ENCODE measurements at regions not wholly inside any gene's neighbourhood (a gene's known extent, or its start where the extent isn't known, plus 50 kb on each side); places are given as distances from the start of the nearest gene placed in this dataset.
"Not testable (repeated sequence)": the region's sequence is repeated elsewhere in the genome, so short reads cannot be mapped to it uniquely, and the experiment has no call there.

DNA sequence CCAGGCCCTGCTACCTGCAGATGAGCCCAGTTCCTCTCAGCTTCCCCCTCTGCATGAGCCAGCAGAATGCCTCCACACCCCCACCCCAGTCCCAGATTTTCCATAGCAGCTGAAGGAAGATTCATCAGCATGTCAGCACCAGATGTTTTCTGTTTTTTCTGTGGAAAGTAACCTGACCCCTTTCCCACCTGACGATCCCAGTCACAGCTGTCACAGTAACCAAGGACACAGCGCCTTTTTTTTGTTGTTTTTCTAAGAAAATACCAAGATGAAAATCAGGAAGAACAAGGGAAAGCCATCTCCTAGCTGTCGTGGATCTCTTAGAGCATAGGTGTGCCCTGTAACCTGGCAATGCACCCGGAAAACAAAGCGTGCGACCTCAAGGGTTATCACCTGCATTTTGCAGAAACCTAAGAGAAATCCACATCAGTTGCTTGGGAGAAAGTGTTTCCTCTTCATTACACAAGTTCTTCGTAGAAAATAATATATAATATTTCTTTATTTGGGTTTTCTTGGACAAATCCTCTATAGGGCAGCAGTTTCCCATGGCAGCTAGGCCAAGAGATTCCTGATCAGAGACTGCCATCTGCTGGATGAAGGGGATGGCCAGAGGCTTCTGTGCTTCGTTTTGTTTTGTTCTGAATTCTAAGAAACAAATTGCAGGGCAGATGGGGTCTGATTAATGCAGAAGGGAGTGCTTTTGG lies 401.9 kb downstream of the TNS3 start:
- H3K27ac ChIP-seq, result no peak overlapping the region
- H3K36me3 ChIP-seq, result no peaks in the 10 kb centered on the region
- no peak overlapping the region for H3K4me3 ChIP-seq
- H3K4me1 ChIP-seq, result peaks cover 0 to 46% (median 13%) of the 10 kb centered on the region in 12 donors
- intact Hi-C loops (cut with DNase I), result loop anchor here (1.0 to 10.0 kb wide), 13 partner anchors 47 to 1289 kb away; partner anchors contain the start of gene IGFBP3 (in 2 of the 10)
- ATAC-seq, result peak in 2 of 4 donors; percentile 47 to 73
- peak in 3 of 5 donors; percentile 43 to 51 (median 49) for DNase-seq
- TF ChIP-seq POLR2A (IDR thresholded peaks at IDR 0.05), result no peak
- TF ChIP-seq, protein P1, sequence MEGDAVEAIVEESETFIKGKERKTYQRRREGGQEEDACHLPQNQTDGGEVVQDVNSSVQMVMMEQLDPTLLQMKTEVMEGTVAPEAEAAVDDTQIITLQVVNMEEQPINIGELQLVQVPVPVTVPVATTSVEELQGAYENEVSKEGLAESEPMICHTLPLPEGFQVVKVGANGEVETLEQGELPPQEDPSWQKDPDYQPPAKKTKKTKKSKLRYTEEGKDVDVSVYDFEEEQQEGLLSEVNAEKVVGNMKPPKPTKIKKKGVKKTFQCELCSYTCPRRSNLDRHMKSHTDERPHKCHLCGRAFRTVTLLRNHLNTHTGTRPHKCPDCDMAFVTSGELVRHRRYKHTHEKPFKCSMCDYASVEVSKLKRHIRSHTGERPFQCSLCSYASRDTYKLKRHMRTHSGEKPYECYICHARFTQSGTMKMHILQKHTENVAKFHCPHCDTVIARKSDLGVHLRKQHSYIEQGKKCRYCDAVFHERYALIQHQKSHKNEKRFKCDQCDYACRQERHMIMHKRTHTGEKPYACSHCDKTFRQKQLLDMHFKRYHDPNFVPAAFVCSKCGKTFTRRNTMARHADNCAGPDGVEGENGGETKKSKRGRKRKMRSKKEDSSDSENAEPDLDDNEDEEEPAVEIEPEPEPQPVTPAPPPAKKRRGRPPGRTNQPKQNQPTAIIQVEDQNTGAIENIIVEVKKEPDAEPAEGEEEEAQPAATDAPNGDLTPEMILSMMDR (IDR thresholded peaks at IDR 0.05), result peak; percentile 59 to 92 (median 90)
- no peaks in the 10 kb centered on the region for H3K27me3 ChIP-seq
- no peaks in the 10 kb centered on the region for H3K9me3 ChIP-seq
- WGBS, 4 donors, result 54 to 57% (median 55%) methylated on average over 8 of the region's 8 CpGs

DNA sequence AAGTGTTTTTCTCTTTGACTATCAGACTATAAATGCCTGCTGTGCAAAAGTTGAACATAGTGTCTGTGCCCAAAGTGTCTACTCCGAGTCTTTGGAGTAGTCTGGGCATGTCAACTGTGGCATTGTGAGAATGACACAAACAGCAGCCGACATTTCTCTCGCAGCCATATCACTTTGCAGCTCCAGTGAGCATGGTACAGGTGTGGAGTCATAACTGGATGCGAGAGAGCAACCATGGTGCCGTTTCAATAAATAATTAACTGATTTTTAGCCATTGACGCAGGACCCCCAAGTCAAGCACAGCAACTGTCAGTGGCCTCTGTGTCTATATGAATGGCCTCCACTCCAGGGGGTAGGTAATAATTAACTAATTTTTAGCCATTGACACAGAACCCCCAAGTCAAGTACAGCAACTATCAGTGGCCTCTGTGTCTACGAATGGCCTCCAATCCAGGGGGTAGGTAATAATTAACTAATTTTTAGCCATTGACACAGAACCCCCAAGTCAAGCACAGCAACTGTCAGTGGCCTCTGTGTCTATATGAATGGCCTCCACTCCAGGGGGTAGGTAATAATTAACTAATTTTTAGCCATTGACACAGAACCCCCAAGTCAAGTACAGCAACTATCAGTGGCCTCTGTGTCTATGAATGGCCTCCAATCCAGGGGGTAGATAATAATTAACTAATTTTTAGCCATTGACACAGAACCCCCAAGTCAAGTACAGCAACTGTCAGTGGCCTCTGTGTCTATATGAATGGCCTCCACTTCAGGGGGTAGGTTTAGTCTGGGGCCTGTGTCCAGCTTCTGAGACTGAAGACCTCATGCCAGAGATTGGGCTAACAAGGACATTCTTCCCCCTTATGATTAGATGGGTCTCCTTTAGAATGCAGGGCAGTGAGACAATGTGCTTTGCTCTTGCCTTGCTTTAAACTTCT lies 409.0 kb downstream of the TNS3 start:
- ATAC-seq, H3K27me3 ChIP-seq, H3K36me3 ChIP-seq, H3K4me3 ChIP-seq, DNase-seq, H3K9me3 ChIP-seq, H3K27ac ChIP-seq, H3K4me1 ChIP-seq: not testable (repeated sequence)
- intact Hi-C loops (cut with DNase I), result loop anchor here in 5 of 10 donors (10.0 kb wide), 2 partner anchors 408 to 818 kb away; no protein-coding TSS in a partner anchor
- WGBS, 4 donors, result 85 to 91% (median 88%) methylated on average over 7 of the region's 7 CpGs

DNA sequence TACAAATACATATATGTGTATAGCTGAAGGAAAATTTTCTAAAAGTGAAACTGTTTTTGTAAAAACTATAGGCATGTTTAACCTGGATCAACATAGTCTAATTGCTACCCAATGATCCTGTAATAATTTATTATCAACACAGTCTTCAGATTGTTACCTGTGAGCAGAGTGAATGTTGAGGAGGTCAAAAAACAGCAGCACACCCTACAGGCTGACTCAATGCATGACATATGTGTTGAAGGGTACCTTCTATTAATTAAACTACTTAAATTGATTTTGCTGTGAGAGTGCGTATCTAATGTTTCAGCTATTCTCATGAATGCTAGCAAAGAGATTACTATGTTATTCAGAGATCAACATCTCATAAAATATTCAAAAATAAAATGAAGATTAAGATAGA lies 411.4 kb downstream of the TNS3 start:
- TF ChIP-seq POLR2A (IDR thresholded peaks at IDR 0.05), result no peak
- TF ChIP-seq, protein P1 (IDR thresholded peaks at IDR 0.05), result peak in 3 of 12 donors; percentile 6 to 25 (median 14)
- H3K27me3 ChIP-seq, result no peaks in the 10 kb centered on the region
- DNase-seq (no peak), ATAC-seq (no peak)
- WGBS, 4 donors, result 95 to 100% (median 97%) methylated on average over 1 of the region's 1 CpG
- H3K9me3 ChIP-seq, result no peaks in the 10 kb centered on the region
- no peaks in the 10 kb centered on the region for H3K36me3 ChIP-seq
- H3K4me3 ChIP-seq, result no peak overlapping the region
- no peaks in the 10 kb centered on the region for H3K4me1 ChIP-seq
- no peak overlapping the region for H3K27ac ChIP-seq
- intact Hi-C loops (cut with DNase I), result loop anchor here in 5 of 10 donors (10.0 kb wide), 2 partner anchors 406 to 816 kb away; no protein-coding TSS in a partner anchor

DNA sequence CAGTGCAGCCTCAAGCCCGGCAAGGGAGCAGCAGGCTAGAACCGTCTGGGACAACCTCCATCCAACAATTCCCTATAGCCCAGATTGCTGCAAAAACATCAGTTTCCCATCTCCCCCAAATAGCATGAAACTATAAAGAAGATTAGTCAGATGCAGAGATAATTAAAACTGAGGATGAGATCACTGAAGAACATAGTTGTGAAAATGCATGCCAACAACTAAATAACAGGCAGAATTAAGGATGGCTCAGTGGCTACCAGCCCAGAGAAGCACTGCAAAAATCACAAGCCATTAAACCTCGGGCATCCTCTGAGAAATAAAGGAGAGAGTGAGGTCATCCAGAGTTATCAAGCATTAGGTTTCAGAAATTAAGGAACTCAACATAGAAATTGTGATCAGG lies 427.1 kb downstream of the TNS3 start:
- no peak for TF ChIP-seq POLR2A (IDR thresholded peaks at IDR 0.05)
- TF ChIP-seq, protein P1 (IDR thresholded peaks at IDR 0.05), result no peak
- intact Hi-C loops (cut with DNase I), result no loop called here
- 65 to 79% (median 73%) methylated on average over 3 of the region's 3 CpGs for WGBS, 4 donors

More for the DNA sequence above, 427.1 kb downstream of the TNS3 start:
- Histone ChIP-seq H3K4me1 (peaks cover 0 to 20% (median 13%) of the 10 kb centered on the region in 12 donors), H3K36me3 (no peaks in the 10 kb centered on the region), H3K4me3 (no peak overlapping the region), H3K27me3 (no peaks in the 10 kb centered on the region), H3K9me3 (peaks cover 0 to 3% (median 0%) of the 10 kb centered on the region in 12 donors), H3K27ac (no peak overlapping the region)
- DNase-seq (no peak), ATAC-seq (no peak)

Data from heart left ventricle (tissue), 16 donors.